ENCODE measurements at regions not wholly inside any gene's neighbourhood (a gene's known extent, or its start where the extent isn't known, plus 50 kb on each side); places are given as distances from the start of the nearest gene placed in this dataset.
"Not testable (repeated sequence)": the region's sequence is repeated elsewhere in the genome, so short reads cannot be mapped to it uniquely, and the experiment has no call there.

- no peak for DNase-seq
These were observed 53.1 kb downstream of the GGTLC2 start for GRCh38 chr22:22697377-22698117.

GRCh38 chr22:22698263-22698750 is 53.9 kb downstream of the GGTLC2 start:
- no peak for DNase-seq

- DNase-seq = no peak
These were observed 56.2 kb downstream of the GGTLC2 start for GRCh38 chr22:22700631-22701030.

- not testable (repeated sequence) for DNase-seq
These were observed 57.1 kb downstream of the GGTLC2 start for GRCh38 chr22:22701557-22701956.

GRCh38 chr22:22702237-22703202 is 58.1 kb downstream of the GGTLC2 start:
- no peak for DNase-seq

GRCh38 chr22:22703203-22703570 is 58.8 kb downstream of the GGTLC2 start:
- DNase-seq = no peak

- no peak for DNase-seq
These were observed 59.3 kb downstream of the GGTLC2 start for GRCh38 chr22:22703715-22704114.

GRCh38 chr22:22704156-22704946 is 59.9 kb downstream of the GGTLC2 start:
- DNase-seq = no peak

- no peak for DNase-seq
These were observed 61.1 kb downstream of the GGTLC2 start for GRCh38 chr22:22705328-22706100.

- peak; percentile 68 for DNase-seq
These were observed 62.0 kb downstream of the GGTLC2 start for GRCh38 chr22:22706253-22706915.

GRCh38 chr22:22709719-22710445 is 65.5 kb downstream of the GGTLC2 start:
- no peak for DNase-seq

GRCh38 chr22:22710719-22711531 is 66.5 kb downstream of the GGTLC2 start:
- peak; percentile 22 for DNase-seq

- DNase-seq = no peak
These were observed 67.1 kb downstream of the GGTLC2 start for GRCh38 chr22:22711532-22711913.

- no peak for DNase-seq
These were observed 67.8 kb downstream of the GGTLC2 start for GRCh38 chr22:22712092-22712658.

- DNase-seq = peak; percentile 44
These were observed 68.4 kb downstream of the GGTLC2 start for GRCh38 chr22:22712666-22713365.

GRCh38 chr22:22713416-22713815 is 69.0 kb downstream of the GGTLC2 start:
- no peak for DNase-seq

GRCh38 chr22:22714600-22715335 is 70.4 kb downstream of the GGTLC2 start:
- peak; percentile 83 for DNase-seq

GRCh38 chr22:22716136-22716665 is 71.8 kb downstream of the GGTLC2 start:
- DNase-seq = no peak
